ENCODE measurements at regions not wholly inside any gene's neighbourhood (a gene's known extent, or its start where the extent isn't known, plus 50 kb on each side); places are given as distances from the start of the nearest gene placed in this dataset.

DNA sequence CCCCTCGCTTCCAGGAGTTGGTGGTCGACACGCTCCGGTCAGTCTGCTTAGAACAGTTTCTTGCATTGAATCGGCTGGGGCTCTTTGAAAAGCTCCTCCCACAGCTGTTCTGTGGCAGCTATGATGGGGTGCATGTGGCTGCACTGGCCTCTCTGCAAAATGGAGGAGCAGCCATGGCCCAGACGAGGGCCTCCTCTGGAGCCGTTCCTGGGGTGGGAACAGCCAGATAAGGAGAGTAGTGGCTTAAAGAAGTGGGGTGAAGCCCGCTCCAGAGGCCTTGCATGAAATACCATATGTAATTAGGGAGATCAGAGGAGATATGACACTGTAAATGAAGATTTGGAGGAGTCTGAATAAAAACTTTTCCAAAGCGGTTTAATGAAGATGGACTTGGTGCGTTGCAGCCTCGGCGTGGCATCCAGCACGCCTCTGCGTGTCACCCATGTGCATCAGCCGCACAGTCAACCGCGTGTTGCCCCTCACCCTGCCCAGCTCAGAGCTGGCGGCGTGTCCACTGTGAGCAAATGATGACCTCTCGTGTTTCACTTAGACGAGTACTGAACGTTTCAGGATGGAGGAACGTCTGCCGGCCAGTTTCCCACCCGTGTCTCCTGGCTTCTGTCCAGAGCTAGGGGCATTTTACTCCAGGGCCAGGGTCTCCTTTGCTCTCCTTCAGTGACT is 199.2 kb downstream of the TEX29 start:
- no peak for DNase-seq

DNA sequence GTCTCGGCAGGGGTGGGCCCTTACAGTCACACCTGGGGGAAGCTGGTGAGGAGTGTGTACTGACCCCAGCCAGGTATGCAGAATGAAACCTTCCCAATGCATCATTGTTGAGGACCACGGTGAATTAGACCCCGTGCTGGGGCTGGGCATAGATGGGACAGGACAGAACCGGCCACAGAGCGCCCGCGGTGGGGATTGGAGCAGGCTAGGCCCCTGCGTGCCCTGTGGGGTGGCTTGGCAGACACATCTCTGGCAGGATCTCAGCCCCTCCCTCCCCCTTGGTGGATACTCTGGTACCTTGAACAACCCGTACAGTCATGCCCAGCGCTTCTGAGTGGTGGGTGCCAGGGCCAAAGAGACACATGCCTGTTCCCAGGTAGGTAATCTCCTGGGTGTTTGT is 200.6 kb downstream of the TEX29 start:
- DNase-seq: no peak

DNA sequence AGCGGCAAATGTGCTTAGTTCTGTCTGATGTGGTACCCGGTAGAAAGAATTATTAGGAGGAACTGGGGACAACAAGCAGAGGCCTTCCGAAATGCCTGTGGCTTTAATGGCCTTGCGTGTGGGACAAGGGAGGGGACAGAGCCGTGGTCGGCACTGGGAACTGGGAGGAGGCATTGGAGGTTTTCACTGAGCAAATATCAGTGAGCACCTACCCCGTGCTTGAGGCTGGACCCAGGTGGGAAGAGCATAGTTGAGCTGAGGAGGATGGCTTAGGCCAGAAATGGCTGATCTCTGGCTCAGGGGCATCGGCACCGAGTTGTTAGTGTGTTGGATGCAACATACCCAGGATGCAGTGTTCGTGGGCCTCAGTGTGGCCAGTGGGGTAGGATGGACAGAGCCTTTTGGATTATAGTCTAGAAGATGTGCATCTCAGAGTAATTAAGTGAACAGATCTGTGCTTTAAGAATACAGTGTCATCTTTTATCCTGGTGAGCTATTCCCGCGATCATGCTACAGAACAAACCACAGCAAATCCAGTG is 201.3 kb downstream of the TEX29 start:
- no peak for DNase-seq

DNA sequence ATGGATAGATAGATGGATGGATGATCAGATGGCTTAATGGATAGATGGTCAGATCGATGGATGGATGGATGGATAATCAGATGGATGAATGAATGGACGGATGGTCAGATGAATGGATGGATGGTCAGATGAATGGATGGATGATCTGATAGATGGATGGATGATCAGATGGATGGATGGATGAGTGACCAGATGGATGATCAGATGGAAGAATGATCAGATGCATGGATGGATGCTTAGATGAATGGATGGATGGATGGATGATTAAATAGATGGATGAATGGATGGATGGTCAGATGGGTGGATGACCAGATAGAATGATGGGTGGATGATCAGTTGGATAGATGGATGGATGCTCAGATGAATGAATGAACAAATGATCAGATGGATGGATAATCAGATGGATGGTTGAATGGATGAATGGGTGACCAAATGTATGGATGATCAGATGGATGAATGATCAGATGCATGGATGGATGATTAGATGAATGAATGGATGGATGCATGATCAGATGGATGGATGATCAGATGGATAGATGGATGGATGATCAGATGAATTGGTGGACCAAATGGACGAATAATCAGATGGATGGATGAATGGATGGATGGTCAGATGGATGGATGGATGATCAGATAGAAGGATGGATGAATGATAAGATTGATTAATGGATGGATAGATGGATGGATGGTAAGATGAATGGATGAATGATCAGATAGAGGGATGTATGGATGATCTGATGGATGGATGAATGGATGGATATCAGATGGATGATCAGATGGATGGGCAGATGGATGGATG is 205.1 kb downstream of the TEX29 start:
- DNase-seq: no peak

DNA sequence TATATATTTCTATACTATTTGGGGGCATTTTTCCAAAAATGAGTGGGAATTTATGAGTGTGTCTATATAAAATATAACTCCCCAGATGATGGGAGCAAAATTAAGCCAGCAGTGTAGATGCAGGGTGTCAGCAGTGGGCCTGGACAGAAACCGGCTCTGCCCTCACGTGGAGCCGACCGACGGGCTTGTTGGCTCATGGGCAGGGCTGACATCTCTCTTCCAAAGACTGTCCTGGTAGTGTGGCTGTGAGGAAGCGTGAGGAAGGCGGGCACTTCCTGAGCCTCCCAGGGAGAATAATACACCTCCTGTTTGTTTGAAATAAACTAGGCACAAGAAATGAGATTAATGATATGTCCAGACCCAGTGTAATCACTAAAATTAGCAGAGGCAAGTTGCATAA is 206.5 kb downstream of the TEX29 start:
- no peak for DNase-seq

DNA sequence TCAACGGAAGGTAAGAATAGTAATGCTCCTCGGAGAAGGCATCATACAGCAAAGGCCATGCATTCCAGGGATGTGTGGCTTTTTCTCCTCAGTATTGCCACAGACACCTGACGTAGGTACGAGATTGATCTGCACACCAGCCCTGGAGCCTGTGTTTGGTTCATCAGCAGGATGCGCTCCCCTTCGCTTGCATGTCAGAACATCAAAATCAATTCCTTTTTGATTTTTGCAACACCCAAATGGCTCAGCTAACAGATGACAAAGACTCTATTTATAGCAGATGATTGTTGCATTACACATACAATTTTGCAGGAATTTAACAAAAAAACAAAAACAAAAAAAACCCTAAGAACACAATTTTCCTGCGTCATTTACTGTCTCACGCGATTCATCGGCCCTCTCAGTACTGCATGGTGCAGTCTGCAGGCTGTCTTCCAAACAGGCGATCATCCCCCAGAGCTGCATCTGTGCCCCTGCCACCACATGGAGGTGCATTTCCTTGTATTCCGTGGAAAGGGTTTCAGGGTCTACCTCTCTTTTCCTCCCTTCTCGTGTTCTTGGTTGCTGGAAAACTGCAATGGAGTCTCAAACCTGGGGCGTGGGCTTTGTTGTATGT is 207.3 kb downstream of the TEX29 start:
- no peak for DNase-seq

DNA sequence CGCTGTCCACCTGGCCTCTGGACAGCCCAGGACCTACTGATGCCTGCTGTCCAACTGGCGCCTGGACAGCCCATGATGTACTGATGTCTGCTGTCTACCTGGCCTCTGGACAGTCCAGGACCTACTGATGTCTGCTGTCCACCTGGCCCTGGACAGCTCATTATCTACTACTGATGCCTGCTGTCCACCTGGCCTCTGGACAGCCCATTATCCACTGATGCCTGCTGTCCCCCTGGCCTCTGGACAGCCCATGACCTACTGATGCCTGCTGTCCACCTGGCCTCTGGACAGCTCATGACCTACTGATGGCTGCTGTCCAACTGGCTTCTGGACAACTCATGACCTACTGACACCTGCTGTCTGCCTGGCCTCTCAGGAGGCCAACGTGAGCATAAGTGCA is 208.1 kb downstream of the TEX29 start:
- DNase-seq: no peak

DNA sequence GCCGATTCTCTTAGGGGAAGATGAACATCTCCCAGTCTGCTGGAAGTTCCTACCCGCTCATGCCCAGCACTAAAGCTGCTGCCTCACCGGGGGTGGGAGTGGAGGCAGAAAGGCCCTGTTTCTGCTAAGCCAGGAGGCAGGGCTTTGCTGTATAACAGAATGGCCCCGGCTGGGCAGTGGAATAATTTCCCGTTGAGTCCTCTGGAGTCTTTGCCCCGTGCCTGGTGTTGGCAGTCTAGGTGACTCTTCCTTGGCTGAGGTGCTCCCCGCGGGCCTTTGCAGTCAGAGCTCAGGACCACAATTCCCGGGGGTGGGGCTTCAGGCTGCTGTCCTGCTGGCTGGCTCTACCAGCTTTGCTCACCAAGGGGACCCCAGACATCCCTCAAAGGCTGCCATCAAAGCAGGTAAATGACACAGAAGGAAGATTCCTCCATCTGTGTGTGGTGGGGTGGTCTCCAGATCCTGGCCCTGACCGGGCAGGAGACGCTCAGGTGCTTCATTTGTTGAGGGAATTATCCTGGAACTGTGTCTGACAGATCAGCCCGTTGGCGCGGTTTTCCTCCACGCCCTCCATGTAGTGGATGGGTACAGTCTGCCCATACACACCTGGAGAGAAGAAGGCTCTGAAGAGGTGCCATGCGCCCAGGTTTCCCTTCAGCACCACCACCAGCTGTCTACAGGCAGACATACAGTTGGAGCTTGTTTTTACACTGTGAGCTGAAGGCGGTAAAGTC is 209.9 kb downstream of the TEX29 start:
- no peak for DNase-seq

DNA sequence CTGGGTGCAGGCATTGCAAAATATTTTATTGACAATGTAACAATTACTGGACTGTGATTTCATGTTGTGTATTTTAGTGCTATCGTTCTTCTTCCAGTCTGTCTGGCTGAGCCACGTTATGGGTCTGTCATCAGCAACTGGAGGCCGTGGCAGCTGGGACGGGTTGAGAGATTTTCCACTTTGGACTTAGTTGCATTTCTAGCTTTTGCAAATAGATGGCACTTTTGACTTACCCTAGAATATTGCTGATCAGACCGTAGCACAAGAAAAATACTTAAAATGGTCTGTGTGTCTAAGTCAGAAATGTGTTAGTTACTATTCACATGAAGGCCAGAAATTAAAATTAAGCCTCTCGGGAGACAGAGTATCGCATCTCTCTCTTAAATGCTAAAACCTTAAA is 211.1 kb downstream of the TEX29 start:
- no peak for DNase-seq

DNA sequence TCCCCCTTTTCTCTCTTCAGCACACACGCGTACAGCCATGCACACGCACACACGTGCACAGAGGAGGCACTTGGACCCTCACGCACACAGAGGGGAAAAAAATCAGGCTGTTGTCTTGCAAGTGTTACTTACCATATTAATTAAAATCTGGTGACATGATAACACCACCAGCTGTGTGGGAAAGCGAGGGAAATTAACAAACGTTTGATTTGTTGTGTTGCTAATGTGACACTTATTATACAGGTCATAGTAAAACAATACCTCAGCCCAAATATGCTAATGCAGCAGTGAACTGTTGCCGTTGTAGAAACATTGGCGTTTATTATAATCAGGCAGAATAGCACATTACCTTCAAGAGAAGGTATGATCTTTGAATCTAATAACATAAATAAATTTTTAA is 211.7 kb downstream of the TEX29 start:
- no peak for DNase-seq

DNA sequence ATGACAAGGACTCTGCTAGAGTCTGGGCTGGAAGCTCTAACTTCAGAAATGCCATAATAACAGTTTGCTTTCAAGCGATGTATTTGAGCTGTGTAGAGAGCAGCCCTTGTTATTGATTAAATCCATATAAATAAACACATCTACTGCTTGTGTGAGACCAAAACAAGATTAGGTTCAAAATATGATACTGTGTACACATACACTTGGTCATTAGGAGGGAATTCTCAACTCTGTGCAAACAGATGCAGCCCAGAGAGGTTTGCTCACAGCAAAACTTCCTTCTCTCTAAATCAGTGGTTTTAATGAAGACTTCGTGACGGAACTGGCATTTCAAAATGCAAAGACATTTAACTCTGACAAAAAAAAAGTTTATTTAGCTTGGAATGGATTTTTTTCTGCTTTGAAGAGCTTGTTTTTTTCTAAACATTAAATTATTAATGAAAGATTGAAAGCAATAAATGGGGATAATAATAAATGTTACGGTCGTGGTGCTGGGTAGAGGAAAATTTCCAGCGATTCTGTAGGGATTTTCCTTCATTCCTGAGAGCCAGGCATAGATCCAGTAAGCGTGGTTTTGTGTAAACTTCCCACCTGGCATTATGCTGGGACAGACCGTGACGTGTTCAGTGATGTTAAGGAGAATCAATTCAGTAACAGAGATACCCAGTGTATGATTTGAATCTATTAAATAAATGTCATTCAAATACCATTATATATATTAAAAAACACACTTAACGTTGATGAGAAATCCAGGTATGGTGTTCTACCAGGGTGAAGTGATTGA is 213.7 kb downstream of the TEX29 start:
- no peak for DNase-seq

DNA sequence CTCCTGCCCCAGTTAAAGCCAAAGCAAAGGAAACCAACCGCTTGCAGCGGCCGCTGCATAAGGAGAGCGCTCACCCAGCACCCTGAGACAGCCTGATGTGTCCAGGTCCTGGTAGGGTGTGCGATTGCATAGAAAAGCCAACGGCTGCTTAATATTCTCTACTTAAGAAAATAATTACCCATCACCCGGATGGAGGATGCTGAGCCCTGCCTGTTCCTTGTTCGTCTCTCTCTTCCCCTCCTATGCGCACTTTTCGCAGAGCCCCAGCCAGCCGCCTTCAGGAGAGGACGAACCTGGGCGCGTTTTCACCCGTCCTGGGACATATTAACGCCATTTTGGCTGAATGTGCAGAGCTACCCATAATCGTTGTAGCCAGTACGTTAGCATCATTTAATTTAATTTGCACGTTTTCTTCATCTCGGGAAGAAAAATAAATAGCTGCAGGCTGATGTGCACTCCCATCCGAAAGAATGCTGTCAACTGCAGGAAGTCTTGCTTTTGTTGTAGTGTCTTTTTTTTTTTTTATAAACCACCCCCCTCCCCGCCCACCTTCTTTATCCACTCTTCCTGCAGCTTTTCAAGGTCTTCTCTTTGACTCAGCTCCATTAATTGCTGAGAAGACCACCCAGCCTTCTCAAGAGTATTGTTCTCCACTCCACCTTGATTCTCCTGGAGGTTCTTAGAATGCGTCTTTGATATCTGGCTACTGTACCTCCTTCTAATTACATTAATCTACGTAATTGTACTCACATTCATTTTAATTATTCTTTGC is 214.5 kb downstream of the TEX29 start:
- no peak for DNase-seq

DNA sequence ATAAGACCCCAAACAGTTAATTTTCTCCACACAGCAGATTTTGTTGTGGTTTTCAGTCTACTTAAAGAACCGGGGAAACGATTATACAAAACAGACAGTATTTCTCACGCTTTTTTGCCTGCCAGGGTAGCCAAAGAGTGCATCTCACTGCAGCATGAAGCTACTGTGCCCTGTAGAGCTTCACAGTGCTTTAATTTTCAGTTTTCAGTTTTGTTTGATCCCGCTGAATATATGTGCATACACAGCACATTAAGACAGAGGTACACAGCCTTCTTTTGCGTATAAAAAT is 215.0 kb downstream of the TEX29 start:
- no peak for DNase-seq

DNA sequence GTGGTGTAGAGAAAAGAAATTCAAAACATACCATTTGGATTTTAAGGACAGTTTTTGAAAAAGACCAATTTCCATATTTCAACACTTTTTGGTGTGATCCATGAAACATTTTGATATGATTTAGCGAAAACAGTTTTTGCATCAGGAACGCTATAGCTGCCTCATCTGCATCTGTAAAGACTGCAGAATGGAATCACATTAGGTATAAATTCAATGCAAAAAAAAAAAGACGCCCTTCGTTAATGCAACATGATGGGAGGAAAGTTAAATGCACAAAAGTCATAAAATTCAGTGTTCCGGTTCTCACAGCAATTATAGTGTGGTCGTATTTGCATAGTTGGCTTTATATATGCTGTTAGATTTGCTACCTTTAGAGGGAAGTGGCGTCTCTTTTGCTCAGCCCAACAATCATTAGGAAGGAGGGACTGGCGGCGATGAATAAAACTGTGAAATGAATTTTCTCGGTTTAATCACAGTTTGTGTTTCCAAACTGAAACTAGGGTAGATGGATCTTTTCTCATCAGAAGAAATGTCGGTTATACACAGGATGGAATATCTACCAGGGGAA is 215.7 kb downstream of the TEX29 start:
- no peak for DNase-seq

DNA sequence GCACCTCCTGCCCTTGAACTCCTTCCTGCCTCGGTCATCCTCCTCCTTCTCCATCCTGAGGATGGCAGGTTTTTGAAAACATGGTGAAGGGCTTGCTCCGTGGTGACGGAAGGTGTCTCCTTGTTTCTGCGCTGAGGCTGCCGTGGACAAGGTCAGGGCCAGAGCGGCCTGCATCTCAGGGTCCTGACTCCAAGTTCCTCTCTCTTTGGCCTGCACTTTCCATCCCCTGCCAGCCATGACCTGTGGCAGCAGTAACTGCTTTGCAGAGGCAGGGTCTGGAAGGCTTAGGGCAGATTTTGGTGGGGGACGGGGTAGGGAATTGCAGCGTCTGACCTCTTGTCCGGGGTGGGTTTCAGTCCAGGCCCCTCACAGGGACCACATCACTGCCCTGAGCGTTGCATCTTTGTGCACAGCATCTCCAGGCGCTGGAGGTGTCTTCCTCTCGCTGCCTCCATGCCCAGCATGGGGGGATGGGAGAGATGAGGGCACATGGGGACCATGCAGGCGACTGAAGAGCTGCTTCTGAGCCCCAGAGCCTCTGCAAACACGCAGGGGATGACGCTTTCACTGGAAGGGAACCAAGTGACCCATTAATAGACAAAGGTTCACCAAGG is 216.8 kb downstream of the TEX29 start:
- DNase-seq: no peak

DNA sequence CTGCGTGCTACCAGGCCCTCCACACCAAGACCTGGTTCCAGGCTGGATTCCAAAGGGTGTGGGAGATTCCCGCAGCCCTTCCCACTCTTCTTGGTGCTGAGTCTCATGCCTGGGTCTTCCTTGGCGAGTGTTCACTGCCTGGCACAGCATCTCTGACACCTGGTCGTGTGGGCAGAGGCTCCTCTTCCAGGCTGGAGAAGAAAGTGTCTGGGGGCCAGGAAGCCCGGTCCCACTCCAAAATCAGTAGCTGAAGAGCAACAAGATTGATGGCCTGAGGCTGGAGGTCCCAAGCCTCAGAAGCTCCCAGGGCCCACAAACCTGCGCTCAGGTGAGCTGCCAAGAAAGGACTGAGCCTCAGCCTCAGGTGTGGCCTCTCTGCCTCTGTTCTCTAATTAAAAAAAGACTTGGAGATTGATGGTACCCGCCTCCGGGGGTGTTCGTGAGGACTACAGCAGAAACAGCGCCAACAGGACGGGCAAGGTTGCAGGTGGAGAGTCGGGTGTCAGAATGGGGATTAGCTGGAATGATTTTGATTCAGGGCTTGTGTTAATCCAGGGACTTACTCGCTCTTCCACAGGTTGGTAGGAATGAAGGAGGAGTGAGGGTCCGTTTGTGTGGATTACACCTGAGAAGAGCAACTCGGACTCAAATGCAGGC is 217.5 kb downstream of the TEX29 start:
- no peak for DNase-seq

DNA sequence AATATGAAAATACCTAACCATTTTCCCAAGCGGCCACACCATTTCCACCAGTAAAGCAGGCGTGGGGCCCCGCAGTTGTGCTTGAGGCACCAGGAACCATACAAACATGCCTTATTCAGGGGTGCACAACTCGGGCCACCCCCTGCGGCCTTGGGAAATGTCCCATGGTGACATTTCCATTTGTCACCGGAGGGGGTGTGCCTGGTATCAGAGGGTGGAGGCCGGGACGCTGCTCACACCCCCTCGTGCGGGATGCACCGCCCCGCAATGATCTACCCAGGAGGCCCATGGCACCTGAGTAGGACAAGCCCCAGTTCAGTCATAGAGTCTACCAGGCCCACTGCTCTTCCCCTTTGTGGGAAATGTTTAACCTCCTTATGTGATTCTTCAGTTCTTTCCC is 218.8 kb downstream of the TEX29 start:
- DNase-seq: no peak

DNA sequence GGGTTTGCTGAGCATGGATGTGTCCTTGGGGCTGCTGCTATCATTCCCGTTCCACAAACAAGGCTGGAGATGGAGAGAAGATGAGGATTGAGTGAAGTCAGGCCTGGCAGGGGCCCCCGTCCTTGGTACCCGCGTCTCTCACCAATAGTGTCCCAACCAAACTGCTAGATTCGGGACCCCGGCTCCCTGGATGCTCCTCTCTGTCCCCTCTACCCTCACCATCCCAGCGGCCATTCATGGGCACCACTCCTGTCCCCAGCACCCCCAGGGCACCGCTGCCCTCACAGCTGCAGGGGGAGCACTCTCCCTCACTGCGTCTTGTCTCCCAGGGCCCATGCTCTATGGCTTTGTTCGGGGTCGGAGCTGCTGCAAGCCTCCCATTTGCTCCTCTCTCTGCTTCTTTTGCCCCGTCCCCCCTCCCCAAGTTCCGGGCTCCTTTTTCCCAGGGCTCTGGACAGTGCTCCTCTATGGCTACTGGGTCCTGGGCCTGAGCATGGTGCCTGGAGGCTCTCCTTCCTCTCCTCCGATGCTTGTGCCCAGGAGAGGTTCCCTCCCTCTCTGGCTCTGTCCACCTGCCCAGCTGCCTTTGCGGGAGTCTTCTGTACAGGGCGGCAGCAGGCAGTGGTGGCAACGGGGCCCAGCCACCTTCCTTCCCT is 219.5 kb downstream of the TEX29 start:
- no peak for DNase-seq

DNA sequence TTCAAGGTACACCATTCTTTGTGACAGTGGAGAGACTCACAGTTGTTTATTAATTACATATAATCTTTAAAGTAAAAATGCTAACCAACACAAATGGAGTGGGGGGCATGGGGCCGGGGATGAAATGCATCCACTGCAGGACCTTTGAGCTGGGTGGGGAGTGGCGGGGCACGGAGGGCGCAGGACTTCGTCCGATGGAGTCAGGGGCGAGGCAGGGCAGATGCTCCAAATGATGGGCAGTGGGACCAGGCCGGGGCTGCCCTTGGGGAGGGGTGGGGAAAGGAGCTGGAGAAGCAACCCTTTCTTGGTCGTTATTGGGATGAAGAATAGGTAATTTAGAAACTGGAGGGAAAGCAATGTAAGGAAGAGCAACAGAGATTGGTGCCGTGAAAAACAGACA is 220.0 kb downstream of the TEX29 start:
- no peak for DNase-seq

DNA sequence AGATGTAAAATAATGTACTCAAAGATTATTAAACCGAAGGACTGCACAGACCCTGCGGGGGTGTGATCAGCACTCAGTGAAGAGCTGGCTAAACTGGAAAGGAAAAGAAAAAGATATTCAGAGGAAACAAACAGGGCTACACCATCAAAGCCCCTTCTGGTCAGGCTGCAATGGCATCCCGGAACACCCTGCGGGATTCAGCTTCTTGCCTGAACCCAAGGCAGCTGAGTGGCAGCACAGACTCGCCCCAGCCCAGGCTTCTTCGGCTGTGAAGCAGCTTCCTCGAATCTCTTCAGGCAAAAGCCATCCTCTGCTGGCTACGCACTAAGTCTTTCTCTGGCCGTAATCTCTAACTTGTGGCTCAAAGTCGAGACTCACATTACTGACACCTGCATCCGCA is 220.9 kb downstream of the TEX29 start:
- DNase-seq: no peak

Data from activated CD4-positive, alpha-beta T cell treated with anti-CD3 and anti-CD28 coated beads for 48 hours (primary cell).